PC-3 (cell line): ENCODE measurements at regions not wholly inside any gene's neighbourhood (a gene's known extent, or its start where the extent isn't known, plus 50 kb on each side); places are given as distances from the start of the nearest gene placed in this dataset.

Experiments used
- EZH2 ChIP-seq: fragments of 300-600 bp; sonication (generic); IDR thresholded peaks from one replicate; pipeline ENCODE4 v1.6.1; 2017; ENCODE audit warnings: antibody characterized with exemption, mild to moderate bottlenecking, low read length; ENCODE audit not compliant: unreplicated experiment
- TF ChIP-seq, protein P1 (sequence below): fragments of 300-600 bp; sonication (generic); conservative IDR thresholded peaks from 2 replicates; pipeline ENCODE4 v1.5.1; 2017; ENCODE audit warnings: antibody characterized with exemption, low read depth, mild to moderate bottlenecking, low read length

DNA sequence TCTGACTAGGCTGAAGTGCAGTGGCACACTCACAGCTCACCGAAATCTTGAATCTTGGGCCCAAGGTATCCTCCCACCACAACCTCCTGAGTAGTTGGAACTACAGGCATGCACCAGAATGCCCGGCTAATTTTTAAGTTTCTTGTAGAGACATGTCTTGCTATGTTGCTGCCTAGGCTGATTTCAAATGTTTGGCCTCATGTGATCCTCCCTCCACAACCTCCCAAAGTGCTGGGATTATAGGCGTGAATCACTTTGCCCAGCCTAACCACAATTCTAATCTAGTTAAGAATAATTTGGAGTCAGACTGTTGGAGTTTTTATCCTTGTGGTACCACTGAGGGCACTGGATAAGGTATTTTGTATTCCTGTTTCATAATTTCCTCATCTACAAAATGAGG is 317.5 kb upstream of the AGA start:
- TF ChIP-seq EZH2, result no peak
- TF ChIP-seq, protein P1, sequence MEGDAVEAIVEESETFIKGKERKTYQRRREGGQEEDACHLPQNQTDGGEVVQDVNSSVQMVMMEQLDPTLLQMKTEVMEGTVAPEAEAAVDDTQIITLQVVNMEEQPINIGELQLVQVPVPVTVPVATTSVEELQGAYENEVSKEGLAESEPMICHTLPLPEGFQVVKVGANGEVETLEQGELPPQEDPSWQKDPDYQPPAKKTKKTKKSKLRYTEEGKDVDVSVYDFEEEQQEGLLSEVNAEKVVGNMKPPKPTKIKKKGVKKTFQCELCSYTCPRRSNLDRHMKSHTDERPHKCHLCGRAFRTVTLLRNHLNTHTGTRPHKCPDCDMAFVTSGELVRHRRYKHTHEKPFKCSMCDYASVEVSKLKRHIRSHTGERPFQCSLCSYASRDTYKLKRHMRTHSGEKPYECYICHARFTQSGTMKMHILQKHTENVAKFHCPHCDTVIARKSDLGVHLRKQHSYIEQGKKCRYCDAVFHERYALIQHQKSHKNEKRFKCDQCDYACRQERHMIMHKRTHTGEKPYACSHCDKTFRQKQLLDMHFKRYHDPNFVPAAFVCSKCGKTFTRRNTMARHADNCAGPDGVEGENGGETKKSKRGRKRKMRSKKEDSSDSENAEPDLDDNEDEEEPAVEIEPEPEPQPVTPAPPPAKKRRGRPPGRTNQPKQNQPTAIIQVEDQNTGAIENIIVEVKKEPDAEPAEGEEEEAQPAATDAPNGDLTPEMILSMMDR, result no peak
